NCI-H2171 treated with DMSO at 0.1 percent for 48 hours (cell line): ENCODE measurements at regions not wholly inside any gene's neighbourhood (a gene's known extent, or its start where the extent isn't known, plus 50 kb on each side); places are given as distances from the start of the nearest gene placed in this dataset.

ENCODE experiments used
- DNase-seq: peaks from one replicate; lab custom pipeline; 2025; lab: John Stamatoyannopoulos, UW

GRCh38 chr9:88077071-88077617, 61.1 kb downstream of the SPATA31C2 start:
- DNase-seq: no peak

GRCh38 chr9:88076286-88077070, 61.8 kb downstream of the SPATA31C2 start:
- peak; percentile 84 for DNase-seq

- peak; percentile 82 for DNase-seq
Measured at GRCh38 chr9:88075966-88076285, 62.3 kb downstream of the SPATA31C2 start.

GRCh38 chr9:88075506-88075905, 62.8 kb downstream of the SPATA31C2 start:
- no peak for DNase-seq

GRCh38 chr9:88074931-88075330, 63.3 kb downstream of the SPATA31C2 start:
- no peak for DNase-seq

- DNase-seq: no peak
Measured at GRCh38 chr9:88072831-88073375, 65.4 kb downstream of the SPATA31C2 start.

- no peak for DNase-seq
Measured at GRCh38 chr9:88071331-88071730, 66.9 kb downstream of the SPATA31C2 start.

- DNase-seq: no peak
Measured at GRCh38 chr9:88065619-88066018, 72.7 kb downstream of the SPATA31C2 start.

GRCh38 chr9:88064554-88064953, 73.7 kb downstream of the SPATA31C2 start:
- DNase-seq: no peak

GRCh38 chr9:88060746-88061145, 77.5 kb downstream of the SPATA31C2 start:
- no peak for DNase-seq

- DNase-seq: no peak
Measured at GRCh38 chr9:88059469-88059868, 78.8 kb downstream of the SPATA31C2 start.

- DNase-seq: no peak
Measured at GRCh38 chr9:88056876-88057275, 81.4 kb downstream of the SPATA31C2 start.

- DNase-seq: no peak
Measured at GRCh38 chr9:88053856-88054501, 79.6 kb upstream of the CDK20 start.

GRCh38 chr9:88052321-88052965, 78.1 kb upstream of the CDK20 start:
- DNase-seq: no peak

- no peak for DNase-seq
Measured at GRCh38 chr9:88051138-88051537, 76.8 kb upstream of the CDK20 start.

GRCh38 chr9:88049677-88050307, 75.5 kb upstream of the CDK20 start:
- no peak for DNase-seq

- no peak for DNase-seq
Measured at GRCh38 chr9:88046542-88046941, 72.2 kb upstream of the CDK20 start.

- no peak for DNase-seq
Measured at GRCh38 chr9:88045686-88046085, 71.4 kb upstream of the CDK20 start.

GRCh38 chr9:88044200-88044599, 69.9 kb upstream of the CDK20 start:
- DNase-seq: no peak

- no peak for DNase-seq
Measured at GRCh38 chr9:88043647-88044046, 69.3 kb upstream of the CDK20 start.

GRCh38 chr9:88041447-88041846, 67.1 kb upstream of the CDK20 start:
- DNase-seq: peak; percentile 12

GRCh38 chr9:88037285-88037845, 63.0 kb upstream of the CDK20 start:
- DNase-seq: no peak
